CD4-positive, alpha-beta T cell treated with Interleukin-12 subunit alpha and Interleukin-12 subunit beta, for 1 hour (primary cell): ENCODE measurements at regions not wholly inside any gene's neighbourhood (a gene's known extent, or its start where the extent isn't known, plus 50 kb on each side); places are given as distances from the start of the nearest gene placed in this dataset.

ENCODE experiments used
- DNase-seq: peaks from one replicate; pipeline ENCODE4 v3.0.0-alpha.2; 2020

DNA sequence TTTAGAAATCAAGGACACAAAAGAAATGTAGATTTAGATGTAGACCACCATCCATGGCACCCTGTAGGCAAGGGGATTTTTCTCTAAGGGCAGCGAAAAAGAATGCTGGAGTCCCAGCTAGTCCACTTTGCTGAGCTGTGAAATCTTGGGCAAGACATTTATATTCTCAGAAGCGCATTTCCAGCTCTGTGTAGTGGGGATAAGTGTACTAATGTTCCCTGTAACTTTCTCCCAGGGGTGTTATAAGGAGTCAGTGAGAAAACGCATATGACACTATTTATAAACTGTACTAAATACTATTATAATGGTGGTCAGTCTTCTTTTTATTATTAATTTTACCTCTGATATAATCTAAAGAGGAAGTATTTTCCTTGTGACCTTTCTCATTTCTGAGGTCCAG is 133.4 kb upstream of the FRMD6 start:
- no peak for DNase-seq

DNA sequence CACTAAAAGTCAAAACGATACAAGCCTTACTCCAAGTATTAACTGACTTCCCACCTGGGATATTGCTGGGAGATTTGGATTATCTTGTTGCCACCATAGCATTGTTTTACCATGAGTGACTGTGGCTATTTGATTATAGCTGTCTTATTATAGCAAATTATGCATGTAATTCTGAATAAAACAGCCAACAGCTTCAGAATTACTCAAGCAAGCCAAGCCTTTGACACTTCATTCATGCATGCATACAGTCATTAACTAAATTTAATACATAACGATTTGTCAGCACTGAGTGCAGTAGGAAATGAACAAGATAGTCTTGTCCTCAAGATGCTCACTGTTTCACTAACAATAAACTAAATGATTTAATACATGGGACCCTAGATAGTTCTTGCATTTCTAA is 133.0 kb upstream of the FRMD6 start:
- DNase-seq: no peak

DNA sequence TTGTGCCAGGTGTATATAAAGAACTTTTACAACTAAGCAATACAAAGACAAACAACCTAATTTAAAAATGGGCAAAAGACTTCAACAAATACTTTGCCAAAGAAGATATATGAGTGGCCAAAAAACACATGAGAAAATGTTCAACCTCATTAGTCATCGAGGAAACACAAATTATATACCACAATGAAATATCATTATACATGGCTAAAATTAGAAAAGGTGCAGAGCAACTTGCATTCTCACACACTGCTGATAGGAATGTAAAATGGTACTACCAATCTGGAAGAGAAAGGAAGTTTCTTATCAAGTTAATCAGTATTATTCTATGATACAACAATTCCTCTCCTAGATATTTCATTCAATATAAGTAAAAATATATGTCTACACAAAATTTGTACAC is 131.6 kb upstream of the FRMD6 start:
- no peak for DNase-seq

DNA sequence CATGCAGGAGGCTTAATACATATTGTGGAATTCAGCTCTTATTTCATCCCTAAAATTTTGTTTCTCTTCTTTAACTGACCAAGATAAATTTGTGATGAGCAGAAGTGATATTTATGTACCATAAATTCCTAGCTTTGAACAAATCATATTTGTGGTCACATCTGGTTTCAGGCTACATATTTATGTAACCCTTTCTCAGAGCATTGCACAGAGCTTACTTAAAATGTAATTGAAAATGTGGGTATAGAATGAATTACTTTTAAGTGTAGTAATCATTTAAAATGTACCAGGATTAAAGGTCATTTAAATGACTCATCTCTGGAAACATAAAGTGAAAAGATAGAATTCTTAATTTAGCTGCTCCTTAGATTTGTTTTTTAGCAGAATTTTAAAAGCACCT is 129.9 kb upstream of the FRMD6 start:
- no peak for DNase-seq

DNA sequence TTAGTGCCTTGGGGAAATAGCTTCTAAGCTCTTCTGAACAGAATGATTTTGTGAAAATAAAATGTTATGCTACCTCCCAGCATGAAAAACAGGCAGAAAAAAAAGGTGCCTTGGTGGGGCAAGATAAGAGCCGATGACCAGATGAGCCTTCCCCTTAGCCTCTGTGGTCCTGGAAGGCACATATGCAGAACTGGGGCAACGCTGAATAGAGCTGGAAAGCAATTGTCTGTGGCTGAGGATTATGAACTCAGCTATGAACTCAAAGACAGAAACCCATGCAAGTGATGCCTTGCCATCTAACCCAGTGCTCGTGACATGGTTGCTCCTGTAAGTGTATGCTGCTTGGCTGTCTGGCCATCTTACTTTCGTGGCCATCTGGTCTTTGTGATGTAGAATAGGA is 128.5 kb upstream of the FRMD6 start:
- no peak for DNase-seq

DNA sequence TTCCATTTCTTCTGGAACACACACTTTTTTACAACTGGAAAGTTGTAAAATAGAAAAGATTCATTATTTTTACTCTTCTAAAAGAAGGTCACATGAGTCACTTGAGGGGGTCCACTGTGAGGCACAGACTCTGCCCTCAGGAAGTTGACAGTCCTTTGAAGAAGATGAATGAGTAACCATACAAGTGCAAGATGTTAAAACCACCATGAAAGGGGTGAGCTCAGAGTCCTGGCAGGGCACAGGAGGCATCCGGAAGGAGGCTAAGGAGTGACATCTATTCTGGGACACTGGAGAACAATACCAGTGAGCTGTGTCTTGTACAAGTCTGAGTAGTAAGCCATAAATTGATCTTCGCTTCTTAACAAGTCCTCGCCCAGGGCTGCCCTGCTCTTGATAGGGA is 126.0 kb upstream of the FRMD6 start:
- DNase-seq: no peak

DNA sequence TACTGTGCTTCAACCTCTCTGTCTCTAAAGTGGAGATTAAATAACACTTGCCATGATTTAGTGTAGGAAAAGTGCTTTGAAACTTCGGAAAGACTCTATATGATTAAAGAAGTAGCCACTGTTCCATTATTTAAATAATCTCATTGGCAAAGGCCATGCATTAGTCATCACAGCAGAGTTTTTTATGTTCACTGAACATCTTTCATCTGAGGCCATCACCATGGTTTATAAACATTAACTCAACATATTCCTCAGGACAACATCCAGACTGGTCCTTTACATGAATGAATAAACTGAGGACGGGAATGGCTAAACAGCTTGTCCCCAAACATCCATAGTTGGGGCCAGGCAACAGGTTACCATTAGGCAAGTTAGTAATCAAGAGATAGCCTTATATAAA is 124.6 kb upstream of the FRMD6 start:
- DNase-seq: no peak

DNA sequence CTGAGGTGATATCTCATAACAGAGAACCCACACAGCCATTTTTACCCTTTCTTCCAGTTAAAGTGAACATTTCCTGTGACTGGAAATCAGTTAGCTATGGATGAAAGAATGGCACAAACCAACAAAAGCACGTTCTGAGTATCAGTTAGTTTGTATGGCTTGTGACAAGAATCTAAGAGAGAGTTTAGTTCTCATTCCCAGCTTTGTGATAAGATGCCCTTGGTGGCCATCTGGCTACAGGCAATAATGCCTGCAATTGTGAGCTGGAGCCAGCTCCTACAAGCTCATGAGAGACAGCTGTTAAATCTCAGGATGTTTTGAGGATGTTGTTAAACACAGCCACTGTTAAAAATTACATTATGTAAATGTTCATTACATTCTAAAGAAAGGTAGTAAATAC is 122.0 kb upstream of the FRMD6 start:
- DNase-seq: no peak

DNA sequence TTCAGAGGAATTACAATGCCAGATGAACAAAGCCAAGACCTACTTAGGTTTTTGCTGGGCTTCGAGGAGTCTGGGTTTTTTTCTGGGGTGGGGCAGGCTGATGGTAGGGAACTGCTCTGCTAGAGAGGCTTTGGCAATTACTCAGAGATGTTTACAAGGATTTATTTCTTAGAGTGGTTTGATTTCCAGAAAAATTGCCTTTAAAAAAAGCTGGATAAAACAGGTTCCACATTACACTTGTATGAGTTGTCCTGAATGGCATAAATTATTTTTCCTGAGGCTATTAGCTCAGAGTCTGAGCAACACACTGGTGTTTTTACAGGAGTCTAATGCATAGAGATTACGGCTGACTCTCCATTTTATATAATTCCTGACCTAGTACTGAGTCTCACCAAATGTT is 118.5 kb upstream of the FRMD6 start:
- no peak for DNase-seq

DNA sequence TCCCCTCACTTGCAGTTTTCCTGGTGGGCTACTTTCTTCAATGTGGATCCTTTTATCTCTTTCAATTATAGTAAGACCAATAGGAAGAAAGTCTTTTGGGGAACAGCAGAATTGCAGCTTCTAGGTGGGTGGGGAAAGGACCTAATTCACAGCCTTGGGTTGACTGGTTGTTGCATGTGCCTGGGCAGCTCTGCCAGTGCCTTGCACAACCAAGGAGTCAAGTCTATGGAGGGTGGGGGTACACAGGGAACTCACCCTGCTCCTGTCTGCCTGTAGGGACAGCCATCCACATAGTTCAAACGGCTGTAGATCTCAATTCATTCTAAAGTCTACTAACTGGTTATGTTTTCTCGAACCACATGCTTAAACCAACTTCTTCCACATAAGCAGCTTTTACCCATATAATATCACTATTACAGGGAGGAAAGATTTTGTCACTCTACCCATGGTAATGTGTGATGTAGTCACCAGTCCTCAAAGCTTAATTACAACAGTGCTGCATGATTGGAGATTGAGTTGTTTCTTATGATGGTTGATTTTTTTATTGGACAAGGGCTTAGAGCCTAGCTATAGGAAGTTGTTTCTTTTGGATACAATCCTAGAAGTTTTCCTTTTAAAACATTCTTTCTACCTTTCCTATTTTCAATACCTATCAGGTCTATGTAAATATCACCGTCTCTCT is 117.7 kb upstream of the FRMD6 start:
- DNase-seq: no peak

DNA sequence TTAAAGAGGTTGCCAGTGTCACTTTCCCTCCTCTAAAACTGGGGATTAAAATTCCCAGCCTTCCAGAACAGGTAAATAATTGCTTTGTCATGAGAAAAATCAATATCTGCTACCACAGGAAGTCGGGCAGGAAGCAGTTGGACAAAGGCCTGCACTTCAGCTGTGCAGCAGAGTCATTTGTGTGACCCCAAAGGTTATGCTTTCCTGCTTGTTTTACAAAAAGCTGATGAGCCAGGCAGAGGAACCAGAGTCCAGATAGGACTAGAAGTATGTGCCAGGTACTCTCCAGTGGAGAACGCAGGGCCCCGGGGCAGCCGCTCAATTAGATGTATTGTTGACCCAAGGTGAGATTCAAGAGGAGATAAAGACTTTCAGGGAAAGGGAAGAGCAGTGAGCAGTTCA is 117.1 kb upstream of the FRMD6 start:
- no peak for DNase-seq

DNA sequence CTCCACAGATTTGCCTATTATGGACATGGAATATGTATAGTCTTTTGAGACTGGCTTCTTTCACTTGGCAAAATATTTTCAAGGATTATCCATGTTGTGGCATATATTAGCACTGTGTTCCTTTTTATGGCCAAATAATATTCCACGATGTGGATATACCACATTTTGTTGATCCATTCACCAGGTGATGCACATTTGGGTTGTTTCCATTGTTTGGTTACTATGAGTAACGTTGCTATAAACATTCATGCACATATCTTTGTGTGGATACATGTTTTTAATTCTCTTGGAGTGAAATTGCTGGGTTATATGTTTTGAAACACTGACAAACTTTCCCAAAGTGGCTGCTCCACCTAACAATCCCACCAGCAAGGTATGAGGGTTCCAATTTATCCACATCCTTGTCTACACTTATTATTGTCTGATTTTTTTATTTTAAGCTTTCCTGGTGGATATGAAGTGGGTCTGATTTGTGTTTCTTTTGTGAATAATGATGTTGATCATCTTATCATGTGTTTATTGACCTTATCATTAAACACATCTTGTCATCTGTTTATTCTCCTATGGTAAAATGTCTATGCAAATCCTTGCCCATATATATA is 116.2 kb upstream of the FRMD6 start:
- DNase-seq: no peak

DNA sequence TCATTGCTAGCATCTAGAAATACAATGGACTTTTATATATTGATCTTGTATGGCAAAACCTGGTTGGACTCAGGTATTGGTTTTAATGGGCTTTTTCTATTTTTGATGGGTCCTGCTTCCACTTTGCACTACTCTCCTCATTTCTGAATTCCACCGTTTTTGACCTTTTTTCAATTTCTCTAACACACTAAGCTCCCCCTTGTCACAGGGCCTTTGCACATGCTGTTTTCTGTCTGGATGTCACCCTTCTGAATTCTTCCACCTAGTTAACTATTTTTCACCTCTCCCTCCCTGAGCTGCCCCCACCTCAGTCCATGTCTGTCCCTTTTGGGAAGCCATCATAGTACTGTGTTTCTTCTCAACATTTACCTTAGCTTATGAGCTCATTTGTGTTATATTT is 112.7 kb upstream of the FRMD6 start:
- no peak for DNase-seq

DNA sequence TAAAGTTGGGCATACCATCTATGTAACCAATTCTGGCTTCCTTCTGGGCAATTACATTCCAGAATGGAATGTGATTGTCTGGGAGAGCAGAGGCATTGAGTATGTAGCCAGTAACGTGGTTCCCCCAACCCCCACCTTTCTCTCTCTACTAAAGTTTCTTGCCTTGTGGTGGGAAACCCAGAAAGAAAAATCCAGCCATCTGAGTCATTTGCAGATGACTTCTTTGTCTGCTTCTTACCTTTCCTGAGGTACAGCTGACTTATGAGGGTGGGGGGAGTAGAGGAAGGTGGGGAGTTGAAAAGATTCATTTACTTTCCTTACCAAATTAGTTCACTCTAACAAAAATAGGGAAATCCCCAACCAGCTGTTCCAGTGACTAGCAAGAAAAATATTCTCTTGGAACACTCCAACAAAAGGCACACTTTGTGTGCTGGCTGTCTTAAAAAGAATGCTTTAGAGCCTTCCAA is 112.1 kb upstream of the FRMD6 start:
- DNase-seq: no peak

DNA sequence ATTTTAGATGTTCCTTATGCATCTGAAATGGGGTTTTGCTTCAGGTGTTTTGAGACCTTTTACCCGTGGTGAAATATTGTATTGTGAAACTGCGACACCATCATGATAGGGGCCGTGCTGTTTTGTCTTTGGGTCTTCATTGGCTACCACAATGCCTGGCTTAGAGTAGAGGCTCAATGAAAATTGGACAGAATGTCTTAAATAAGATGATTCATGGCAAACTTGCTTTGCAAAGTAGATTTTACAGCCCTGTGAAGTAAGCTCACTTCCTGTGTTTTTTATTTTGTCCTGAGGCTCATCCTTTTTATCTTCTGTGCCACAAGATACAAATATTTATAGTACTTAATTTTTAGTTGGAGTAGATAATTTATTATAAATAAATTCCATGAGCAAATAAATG is 111.3 kb upstream of the FRMD6 start:
- DNase-seq: no peak

DNA sequence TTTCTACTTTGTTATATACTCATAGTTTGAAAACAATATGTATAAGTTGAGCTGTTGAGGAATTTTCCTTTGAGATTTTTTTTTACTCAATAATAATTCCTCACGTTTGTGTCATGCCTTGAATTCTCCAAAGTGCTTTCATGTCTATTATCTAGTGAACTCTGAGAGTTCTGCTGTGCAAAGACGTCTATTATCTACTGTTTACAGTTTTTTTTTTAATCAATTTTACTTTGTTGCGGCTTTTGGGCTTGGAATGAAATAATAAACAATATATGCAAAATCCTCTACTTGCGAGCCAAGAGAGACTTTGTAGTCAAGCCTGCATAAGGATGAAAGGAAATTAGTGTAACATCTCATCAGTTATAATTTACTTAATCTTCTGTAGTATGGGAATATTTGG is 107.2 kb upstream of the FRMD6 start:
- no peak for DNase-seq

DNA sequence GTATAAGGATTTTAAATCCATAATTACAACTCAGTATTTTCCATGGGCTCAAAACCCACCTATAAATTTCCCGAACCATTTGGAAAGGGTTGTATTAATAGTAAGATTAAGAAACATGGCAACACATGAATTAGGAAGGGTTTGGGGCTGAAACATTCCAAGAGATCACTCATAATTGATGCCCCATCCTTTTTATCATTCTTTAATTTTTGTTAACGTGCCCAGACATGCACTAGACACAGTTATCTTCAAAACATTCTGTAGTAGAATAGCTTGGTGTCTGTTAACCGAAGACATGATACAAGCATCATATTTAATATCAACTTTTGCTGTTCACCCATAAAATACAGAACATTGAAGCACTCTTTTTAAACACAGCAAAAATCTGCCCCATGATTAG is 106.8 kb upstream of the FRMD6 start:
- DNase-seq: no peak

DNA sequence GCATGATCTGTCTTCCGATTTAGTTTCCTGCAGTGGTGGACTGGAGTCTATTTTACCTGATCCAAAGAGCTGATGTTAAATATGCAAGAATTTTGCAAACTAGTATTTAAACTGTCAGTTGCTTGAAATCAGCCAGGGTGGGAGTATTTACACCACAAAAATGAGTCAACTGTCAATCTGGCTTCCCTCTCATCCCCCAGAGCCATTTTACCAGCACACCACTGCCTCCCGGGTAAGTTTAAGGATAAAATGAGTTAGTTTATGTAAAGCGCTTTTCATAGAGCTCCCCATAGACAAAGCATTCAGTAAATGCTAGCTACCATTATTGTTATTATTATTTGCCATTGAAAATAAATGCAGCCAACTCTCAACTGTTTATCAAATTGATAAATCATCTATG is 106.3 kb upstream of the FRMD6 start:
- no peak for DNase-seq

DNA sequence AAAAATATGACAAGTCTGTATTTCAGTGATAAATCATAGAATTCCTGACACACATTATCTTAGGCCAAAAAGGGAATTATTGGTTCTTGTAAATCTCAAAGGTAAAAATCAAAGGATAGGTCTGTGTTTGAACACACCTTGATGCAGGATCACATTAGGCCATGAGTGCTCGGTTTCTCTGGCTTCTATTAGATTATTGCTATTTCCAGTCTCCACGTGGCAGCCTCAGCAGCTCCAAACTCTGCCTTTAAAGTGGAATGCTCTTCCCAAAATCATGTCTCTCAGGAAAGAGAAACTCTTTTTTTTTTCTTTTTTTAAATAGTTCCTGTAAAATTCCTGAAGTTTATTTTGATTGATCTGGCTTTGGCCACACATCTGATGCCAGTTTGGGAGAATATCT is 105.6 kb upstream of the FRMD6 start:
- no peak for DNase-seq

DNA sequence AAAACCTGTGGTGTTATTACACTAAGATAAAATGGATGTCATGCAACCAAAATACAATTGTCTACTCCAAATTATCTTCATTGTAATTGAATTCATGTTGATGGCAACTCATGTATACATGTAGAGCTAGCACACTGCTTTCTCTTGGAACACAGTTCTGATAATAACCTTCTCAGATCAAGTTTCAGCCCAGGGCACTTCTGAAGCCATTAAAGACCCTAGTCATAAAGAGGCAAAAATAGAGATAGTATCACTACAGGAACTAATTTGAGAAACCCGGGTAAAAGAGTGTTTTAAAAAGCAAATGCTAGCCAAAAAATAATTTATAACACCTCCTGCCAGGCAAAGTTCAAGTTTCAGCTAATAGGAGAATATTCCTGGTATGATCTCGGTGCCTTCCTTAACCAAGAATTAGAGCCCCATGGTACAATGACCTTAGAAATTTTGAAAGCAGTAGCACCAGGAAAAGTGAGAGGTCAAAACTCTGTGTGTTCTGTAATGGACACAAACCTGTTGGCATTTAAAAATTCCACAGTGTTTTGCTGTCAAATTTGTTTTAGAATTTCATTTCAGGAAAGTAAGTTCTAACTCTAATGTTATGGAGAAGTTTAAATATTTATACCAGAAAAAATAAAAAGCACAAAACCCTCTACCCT is 105.0 kb upstream of the FRMD6 start:
- no peak for DNase-seq

DNA sequence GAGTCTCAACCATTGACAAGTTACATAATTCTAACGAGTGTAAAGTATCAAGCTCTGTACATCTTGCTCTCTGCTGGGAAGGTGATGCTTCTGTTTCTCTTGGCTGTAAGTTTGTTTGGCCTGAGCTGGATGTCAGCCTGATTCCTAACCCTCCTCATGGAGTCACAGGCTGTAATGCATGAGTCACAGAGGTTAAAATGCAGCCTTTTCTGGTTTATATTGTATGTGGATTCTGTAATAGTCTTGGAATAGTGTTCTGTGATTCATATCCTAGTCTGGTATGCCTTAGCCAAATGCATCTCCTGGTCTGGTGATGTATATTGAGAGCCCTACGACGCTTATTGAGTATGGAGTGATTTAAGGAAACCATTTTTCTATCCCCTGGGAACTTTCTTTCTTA is 104.5 kb upstream of the FRMD6 start:
- no peak for DNase-seq

DNA sequence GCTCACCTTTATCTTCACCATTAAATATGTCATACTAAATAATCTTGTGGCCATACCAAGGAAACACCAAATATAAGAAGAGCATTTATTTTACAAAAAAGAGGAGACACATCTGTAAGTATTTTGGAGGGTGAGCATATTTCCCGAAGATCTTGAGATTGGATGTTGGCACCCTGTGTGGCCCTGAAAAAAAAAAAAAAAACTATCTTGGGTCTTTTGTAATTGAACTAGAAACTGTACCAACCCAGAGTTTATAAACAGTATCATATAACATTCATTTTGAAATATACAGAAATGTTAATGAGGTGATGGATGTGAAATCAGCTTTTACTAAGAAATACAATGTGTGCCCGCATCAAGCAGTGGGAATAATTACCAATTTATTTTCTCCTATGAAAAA is 104.0 kb upstream of the FRMD6 start:
- no peak for DNase-seq

DNA sequence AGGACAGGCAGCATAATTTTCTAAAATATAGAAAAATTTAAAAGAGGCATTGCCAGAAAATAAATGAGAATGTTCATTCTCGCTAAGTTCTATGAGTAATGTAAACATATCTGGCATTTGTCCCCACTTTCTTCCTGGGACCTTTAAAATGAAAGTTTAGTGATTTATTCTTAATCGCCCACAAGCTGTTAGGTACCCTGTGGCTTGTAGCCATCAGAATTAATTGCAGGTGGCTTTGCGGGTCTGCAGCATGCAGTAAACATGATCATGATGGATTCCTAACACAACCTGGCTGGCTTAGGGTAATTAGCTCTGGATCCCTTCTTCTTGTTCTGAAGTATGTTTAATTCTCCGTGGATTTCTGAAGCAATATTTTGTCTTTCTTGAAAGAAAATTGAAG is 103.5 kb upstream of the FRMD6 start:
- DNase-seq: no peak

DNA sequence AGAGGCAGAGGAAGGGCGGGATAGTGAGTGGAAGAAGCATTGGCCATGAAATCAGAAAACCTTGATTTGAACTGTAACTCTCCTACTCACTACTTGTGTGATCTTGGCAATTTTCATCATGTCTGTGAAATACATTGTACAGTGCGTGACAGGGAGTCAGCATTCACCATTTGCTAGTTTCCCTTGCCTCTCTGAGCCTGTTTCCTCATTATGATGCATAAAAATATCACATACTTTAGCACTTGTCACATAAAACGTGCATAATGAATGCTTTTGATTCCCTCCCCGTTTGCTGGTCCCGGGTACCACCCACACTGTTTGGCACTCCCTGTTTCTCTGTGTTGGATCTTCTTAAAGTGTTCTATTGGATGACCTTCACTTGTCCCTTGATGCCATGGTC is 101.1 kb upstream of the FRMD6 start:
- DNase-seq: no peak

DNA sequence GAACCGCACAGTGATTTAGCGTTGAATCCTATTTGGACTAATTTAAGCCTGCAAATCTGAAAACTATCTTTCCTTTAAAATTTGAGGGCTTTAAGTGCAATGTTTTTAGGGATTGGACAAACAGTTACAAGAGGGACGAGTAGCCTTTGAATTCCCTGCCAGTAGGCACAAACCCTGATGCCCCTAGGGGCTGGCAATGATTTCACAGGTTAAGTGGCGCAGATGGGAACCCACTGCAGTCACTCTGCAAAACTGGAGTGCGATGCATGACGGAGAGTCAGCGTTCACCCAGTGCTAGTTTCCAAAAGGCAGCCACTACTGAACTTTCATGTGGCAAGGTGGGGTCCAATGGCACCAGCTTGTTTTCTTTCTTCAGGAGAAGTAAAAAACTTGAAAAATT is 99.4 kb upstream of the FRMD6 start:
- DNase-seq: no peak
